A549 (cell line): ENCODE measurements at regions not wholly inside any gene's neighbourhood (a gene's known extent, or its start where the extent isn't known, plus 50 kb on each side); places are given as distances from the start of the nearest gene placed in this dataset.

ENCODE experiments used
- ATAC-seq, 2 experiments: fragments of 200-7000 bp in 1 of 2; fragments of >200 bp in 1 of 2; cut with Nextera tagmentation in 1 of 2; cut with Tn5 transposase in 1 of 2; 3 replicates each; pipeline versions ENCODE4 v1.8.0 to v1.9.1; 2018 to 2020; ENCODE audit warnings: mild to moderate bottlenecking in 1 of 2, moderate library complexity in 1 of 2
- CTCF ChIA-PET: fragments of 300-600 bp; sonication (Branson Sonifier 250); formaldehyde crosslinking; extraction: SDS; loops from one replicate; lab custom pipeline; 2021; ENCODE audit warnings: antibody characterized with exemption, inconsistent platforms; lab: Yijun Ruan, JAX
- POLR2A ChIA-PET: fragments of 350-600 bp; formaldehyde crosslinking; extraction: SDS; loops from one replicate; lab custom pipeline; 2021; ENCODE audit warnings: antibody characterized with exemption, inconsistent platforms; lab: Yijun Ruan, JAX
- DNase-seq, 2 experiments: peaks; one replicate each; pipeline versions ENCODE4 v3.0.0 to v3.0.0-alpha.2; 2011 to 2016; ENCODE audit warnings: low read depth in 1 of 2, low spot score in 1 of 2
- FAIRE-seq: peaks from 2 replicates; lab custom pipeline; 2011; peaks lifted over from hg19 to GRCh38; lab: Jason Lieb, UNC
- H3K27ac ChIP-seq, 2 experiments: fragments of >200 bp; sonication (Bioruptor Twin); formaldehyde crosslinking; 3 replicates each; pipeline ENCODE4 v1.5.1; 2016 to 2017
- H3K4me1 ChIP-seq: fragments of >200 bp; sonication (Bioruptor Twin); formaldehyde crosslinking; 3 replicates; pipeline ENCODE4 v1.6.1; 2016
- H3K4me2 ChIP-seq: fragments of >200 bp; sonication (Bioruptor Twin); formaldehyde crosslinking; 3 replicates; pipeline ENCODE4 v1.6.1; 2016
- H3K4me3 ChIP-seq: fragments of >200 bp; sonication (Bioruptor Twin); formaldehyde crosslinking; 3 replicates; pipeline ENCODE4 v1.5.1; 2016
- H3K9me3 ChIP-seq: fragments of >200 bp; sonication (Bioruptor Twin); formaldehyde crosslinking; 3 replicates; pipeline ENCODE4 v1.6.1; 2016
- CBX2 ChIP-seq: fragments of 200-600 bp; sonication (generic); IDR thresholded peaks from 2 replicates; pipeline ENCODE4 v1.6.1; 2016; ENCODE audit warnings: low read depth, mild to moderate bottlenecking, borderline replicate concordance
- CEBPB ChIP-seq, 2 experiments: fragments of >200 bp in 1 of 2; sonication (Bioruptor Twin) in 1 of 2; formaldehyde crosslinking in 1 of 2; IDR thresholded peaks; 2 replicates each; pipeline ENCODE4 v1.6.1; 2012 to 2016
- CHD4 ChIP-seq: fragments of 200-600 bp; sonication (generic); IDR thresholded peaks from 2 replicates; pipeline ENCODE4 v1.6.1; 2016; ENCODE audit warnings: antibody characterized with exemption, mild to moderate bottlenecking, borderline replicate concordance
- FOSB ChIP-seq: fragments of 250-450 bp; sonication (Bioruptor Pico); IDR thresholded peaks from 2 replicates; pipeline ENCODE4 v1.5.0; 2020; ENCODE audit warnings: mild to moderate bottlenecking, moderate library complexity
- HEYL ChIP-seq: fragments of 250-450 bp; sonication (Bioruptor Pico); IDR thresholded peaks from 2 replicates; pipeline ENCODE4 v1.8.0; 2021; ENCODE audit warnings: mild to moderate bottlenecking, moderate library complexity
- JUNB ChIP-seq: fragments of >200 bp; sonication (Bioruptor Twin); formaldehyde crosslinking; IDR thresholded peaks from 2 replicates; pipeline ENCODE4 v1.6.1; 2016
- MAFK ChIP-seq: fragments of 450-650 bp; IDR thresholded peaks from 2 replicates; pipeline ENCODE4 v1.6.1; 2014; ENCODE audit not compliant: partially characterized antibody
- MAZ ChIP-seq: fragments of 150-350 bp; IDR thresholded peaks from 2 replicates; pipeline ENCODE4 v1.6.1; 2014; ENCODE audit warnings: antibody characterized with exemption, low read depth, low read length, borderline replicate concordance
- MYC ChIP-seq: IDR thresholded peaks from 2 replicates; pipeline ENCODE4 v1.6.1; 2012; ENCODE audit warnings: mild to moderate bottlenecking, inconsistent platforms, low read length, improper control_type of control experiment, borderline replicate concordance
- PHF8 ChIP-seq: fragments of 200-600 bp; sonication (generic); IDR thresholded peaks from 2 replicates; pipeline ENCODE4 v1.6.1; 2016; ENCODE audit warnings: low read depth, mild to moderate bottlenecking, antibody characterized with exemption, moderate library complexity, borderline replicate concordance
- ZC3H11A ChIP-seq: fragments of 450-650 bp; IDR thresholded peaks from 2 replicates; pipeline ENCODE4 v1.6.1; 2014; ENCODE audit warnings: antibody characterized with exemption, mild to moderate bottlenecking
- ZFP36 ChIP-seq: fragments of 450-650 bp; IDR thresholded peaks from 2 replicates; pipeline ENCODE4 v1.6.1; 2014; ENCODE audit warnings: borderline replicate concordance; ENCODE audit not compliant: partially characterized antibody
- ZSCAN20 ChIP-seq: fragments of 250-450 bp; sonication (Bioruptor Pico); IDR thresholded peaks from 2 replicates; pipeline ENCODE4 v1.8.0; 2022; ENCODE audit warnings: mild to moderate bottlenecking, moderate library complexity
- WGBS: methylation state at CpG from one replicate; pipeline ENCODE4 v1.1.6; 2017; ENCODE audit errors: missing lambda C conversion rate; 5-methylcytosine and 5-hydroxymethylcytosine counted together
- TF ChIP-seq, protein P1 (sequence below): IDR thresholded peaks from 2 replicates; pipeline ENCODE4 v1.6.1; 2012; ENCODE audit warnings: low read depth, borderline replicate concordance
- TF ChIP-seq, protein P2 (sequence below): fragments of 450-650 bp; IDR thresholded peaks from 2 replicates; pipeline ENCODE4 v1.6.1; 2014; ENCODE audit warnings: antibody characterized with exemption
- TF ChIP-seq, protein P3 (sequence below): IDR thresholded peaks from 2 replicates; pipeline ENCODE4 v1.6.1; 2012
- TF ChIP-seq, protein P4 (sequence below): IDR thresholded peaks from 2 replicates; pipeline ENCODE4 v1.6.1; 2012

DNA sequence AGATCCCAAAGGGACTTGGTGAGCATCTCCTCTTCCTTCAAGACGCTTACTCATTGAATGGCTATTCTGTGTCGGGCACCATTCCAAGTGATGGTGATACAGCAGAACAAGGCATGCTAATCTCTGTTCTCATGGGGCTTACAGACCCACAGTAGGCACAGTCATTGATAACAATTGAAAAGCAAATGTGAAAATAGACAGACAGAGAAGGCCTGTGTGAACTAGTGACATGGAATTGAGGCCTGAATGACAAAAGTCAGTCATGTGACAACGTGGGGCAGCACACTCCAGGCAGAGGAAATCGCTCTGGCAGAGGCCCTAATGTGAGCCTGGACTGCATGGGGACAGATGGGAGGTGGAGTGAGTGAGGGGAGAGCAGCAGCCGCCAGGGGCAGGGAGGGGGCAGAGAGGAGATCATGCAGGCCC, 70.7 kb upstream of the CPLX2 start:
- DNase-seq (peak in 1 of 2 experiments; percentile 74), ATAC-seq (peak in 1 of 2 experiments; percentile 39; a peak in 2 of 6 replicates), FAIRE-seq (peak; percentile 98)
- ChIA-PET POLR2A (no interaction called here), CTCF (interaction anchor here (5.4 to 6.4 kb wide), 2 partner anchors 71 kb away, joined by 41 to 47 read pairs; partner anchors contain the start of gene CPLX2)
- Histone ChIP-seq H3K27ac (peak overlapping the region; percentile 74 to 81), H3K4me3 (no peak overlapping the region), H3K9me3 (no peaks in the 10 kb centered on the region), H3K4me2 (peak overlapping the region; percentile 21), H3K4me1 (peaks cover 41% of the 10 kb centered on the region)
- whole genome bisulfite sequencing = 31% methylated on average over 5 of the region's 5 CpGs
- TF ChIP-seq MAFK = peak; percentile 52
- TF ChIP-seq, protein P1, sequence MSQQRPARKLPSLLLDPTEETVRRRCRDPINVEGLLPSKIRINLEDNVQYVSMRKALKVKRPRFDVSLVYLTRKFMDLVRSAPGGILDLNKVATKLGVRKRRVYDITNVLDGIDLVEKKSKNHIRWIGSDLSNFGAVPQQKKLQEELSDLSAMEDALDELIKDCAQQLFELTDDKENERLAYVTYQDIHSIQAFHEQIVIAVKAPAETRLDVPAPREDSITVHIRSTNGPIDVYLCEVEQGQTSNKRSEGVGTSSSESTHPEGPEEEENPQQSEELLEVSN = no peak
- TF ChIP-seq, protein P2, sequence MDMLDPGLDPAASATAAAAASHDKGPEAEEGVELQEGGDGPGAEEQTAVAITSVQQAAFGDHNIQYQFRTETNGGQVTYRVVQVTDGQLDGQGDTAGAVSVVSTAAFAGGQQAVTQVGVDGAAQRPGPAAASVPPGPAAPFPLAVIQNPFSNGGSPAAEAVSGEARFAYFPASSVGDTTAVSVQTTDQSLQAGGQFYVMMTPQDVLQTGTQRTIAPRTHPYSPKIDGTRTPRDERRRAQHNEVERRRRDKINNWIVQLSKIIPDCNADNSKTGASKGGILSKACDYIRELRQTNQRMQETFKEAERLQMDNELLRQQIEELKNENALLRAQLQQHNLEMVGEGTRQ = peak; percentile 28; the same call in 1 of the 2 replicates
- TF ChIP-seq, protein P3, sequence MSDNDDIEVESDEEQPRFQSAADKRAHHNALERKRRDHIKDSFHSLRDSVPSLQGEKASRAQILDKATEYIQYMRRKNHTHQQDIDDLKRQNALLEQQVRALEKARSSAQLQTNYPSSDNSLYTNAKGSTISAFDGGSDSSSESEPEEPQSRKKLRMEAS = 0 out of 2 replicates have a peak, but pooled peaks have one; percentile 18

DNA sequence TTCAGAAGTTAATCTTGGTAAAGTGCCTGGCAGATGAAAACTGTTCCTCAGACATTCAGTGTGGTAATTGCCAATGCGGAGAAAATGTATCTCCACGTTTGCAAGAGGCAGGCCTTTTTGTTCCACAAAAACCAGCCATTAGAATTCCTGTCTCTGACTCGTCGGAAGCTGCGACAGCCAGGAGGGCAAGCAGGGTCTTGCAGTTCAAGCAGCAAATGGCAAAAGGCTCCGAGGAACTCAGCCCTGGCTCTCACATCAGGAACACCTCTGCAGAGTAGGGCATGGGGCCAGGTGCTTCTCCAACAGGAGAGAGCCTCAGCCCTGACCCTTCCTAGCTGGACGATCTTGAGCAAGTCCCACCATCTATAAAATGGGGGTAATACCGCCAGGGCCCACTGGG, 69.0 kb upstream of the CPLX2 start:
- ATAC-seq = no peak
- no peak for TF ChIP-seq ZSCAN20 (CRISPR knock-in tag)
- TF ChIP-seq, protein P4, sequence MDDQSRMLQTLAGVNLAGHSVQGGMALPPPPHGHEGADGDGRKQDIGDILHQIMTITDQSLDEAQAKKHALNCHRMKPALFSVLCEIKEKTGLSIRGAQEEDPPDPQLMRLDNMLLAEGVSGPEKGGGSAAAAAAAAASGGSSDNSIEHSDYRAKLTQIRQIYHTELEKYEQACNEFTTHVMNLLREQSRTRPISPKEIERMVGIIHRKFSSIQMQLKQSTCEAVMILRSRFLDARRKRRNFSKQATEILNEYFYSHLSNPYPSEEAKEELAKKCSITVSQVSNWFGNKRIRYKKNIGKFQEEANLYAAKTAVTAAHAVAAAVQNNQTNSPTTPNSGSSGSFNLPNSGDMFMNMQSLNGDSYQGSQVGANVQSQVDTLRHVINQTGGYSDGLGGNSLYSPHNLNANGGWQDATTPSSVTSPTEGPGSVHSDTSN = no peak
- TF ChIP-seq JUNB = no peak
- TF ChIP-seq HEYL = no peak
- no peak for TF ChIP-seq FOSB (CRISPR knock-in tag)
- no peak for TF ChIP-seq CHD4
- TF ChIP-seq MAZ = no peak
- TF ChIP-seq, protein P1 = no peak
- no peak for TF ChIP-seq ZC3H11A
- TF ChIP-seq MYC = no peak
- no peak for TF ChIP-seq PHF8
- no peak for TF ChIP-seq CEBPB (IDR thresholded peaks at IDR 0.05)
- TF ChIP-seq, all 56 proteins: peak for 0
- H3K4me1 ChIP-seq = peaks cover 35% of the 10 kb centered on the region
- DNase-seq = no peak
- FAIRE-seq = no peak
- ChIA-PET POLR2A (no interaction called here), CTCF (interaction anchor here (0.6 to 1.4 kb wide), 5 partner anchors 25 to 76 kb away, joined by 3 to 4 read pairs (median 3); no protein-coding TSS in a partner anchor)
- H3K9me3 ChIP-seq = no peaks in the 10 kb centered on the region
- no peak overlapping the region for H3K4me3 ChIP-seq
- peak overlapping the region; percentile 74 to 81; a peak in 4 of 6 replicates for H3K27ac ChIP-seq
- no peak overlapping the region for H3K4me2 ChIP-seq
- 85% methylated on average over 8 of the region's 8 CpGs for WGBS

DNA sequence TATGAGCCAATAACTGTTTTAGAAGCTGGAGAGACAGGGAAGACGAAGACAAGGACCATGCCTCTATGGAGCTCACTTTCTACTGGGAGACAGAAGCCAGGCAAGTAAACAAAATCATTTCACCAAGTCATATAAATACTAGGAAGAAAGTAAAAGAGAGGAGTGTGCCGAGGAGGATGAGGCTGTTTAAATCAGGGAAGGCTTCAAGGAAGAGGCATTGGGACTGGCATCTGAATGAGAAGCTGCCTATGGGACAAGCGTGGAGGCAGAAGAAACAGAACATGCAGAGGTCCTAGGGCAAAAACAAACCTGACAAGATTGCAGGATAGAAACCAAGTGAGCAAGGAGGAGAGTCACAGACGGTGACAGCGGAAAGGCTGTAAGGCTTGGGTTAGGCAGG, 68.1 kb upstream of the CPLX2 start:
- WGBS = 88% methylated on average over 5 of the region's 5 CpGs
- Histone ChIP-seq H3K4me1 (peaks cover 32% of the 10 kb centered on the region), H3K27ac (peak overlapping the region; percentile 12 to 54; a peak in 4 of 6 replicates), H3K9me3 (no peaks in the 10 kb centered on the region), H3K4me2 (no peak overlapping the region), H3K4me3 (no peak overlapping the region)
- no peak for ATAC-seq
- ChIA-PET CTCF (interaction anchor here (0.7 to 1.4 kb wide), 3 partner anchors 24 to 73 kb away, joined by 3 to 4 read pairs (median 3); no protein-coding TSS in a partner anchor), POLR2A (no interaction called here)
- FAIRE-seq = no peak
- no peak for DNase-seq
- TF ChIP-seq ZFP36 = peak; percentile 61
- no peak for TF ChIP-seq CBX2
- TF ChIP-seq, all 56 proteins: peak for 1
